Large intestine (tissue), 3 donors: ENCODE measurements at regions not wholly inside any gene's neighbourhood (a gene's known extent, or its start where the extent isn't known, plus 50 kb on each side); places are given as distances from the start of the nearest gene placed in this dataset.

Source experiments
- DNase-seq, 2 donors: peaks; one replicate each; pipeline versions ENCODE4 v3.0.0 to v3.0.0-alpha.2; 2013
- H3K27ac ChIP-seq: one replicate; pipeline ENCODE4 v1.5.1; 2013; ENCODE audit warnings: low read length
- H3K27me3 ChIP-seq: 2 replicates; pipeline ENCODE4 v1.6.1; 2013; ENCODE audit warnings: low read length; ENCODE audit not compliant: control insufficient read depth, insufficient read depth
- H3K36me3 ChIP-seq: 2 replicates; pipeline ENCODE4 v1.6.1; 2013; ENCODE audit warnings: low read length; ENCODE audit not compliant: control insufficient read depth, insufficient read depth
- H3K4me1 ChIP-seq: one replicate; pipeline ENCODE4 v1.6.1; 2013; ENCODE audit warnings: low read length; ENCODE audit not compliant: control insufficient read depth, insufficient read depth
- H3K4me3 ChIP-seq: one replicate; pipeline ENCODE4 v1.5.1; 2013; ENCODE audit warnings: low read length
- H3K9me3 ChIP-seq: one replicate; pipeline ENCODE4 v1.6.1; 2013; ENCODE audit warnings: mild to moderate bottlenecking, low read depth, low read length, moderate library complexity; ENCODE audit not compliant: control insufficient read depth
- WGBS: methylation state at CpG from one replicate; pipeline ENCODE4 v1.1.5; 2013; ENCODE audit warnings: low lambda C conversion rate; ENCODE audit not compliant: insufficient coverage; 5-methylcytosine and 5-hydroxymethylcytosine counted together

GRCh38 chr2:122858813-122859212 lies 1103.4 kb downstream of the TSN start:
- no peaks in the 10 kb centered on the region for H3K36me3 ChIP-seq
- no peaks in the 10 kb centered on the region for H3K27me3 ChIP-seq
- WGBS, result 80% methylated on average over 1 of the region's 5 CpGs
- H3K27ac ChIP-seq, result no peak overlapping the region
- H3K4me3 ChIP-seq, result no peak overlapping the region
- no peaks in the 10 kb centered on the region for H3K4me1 ChIP-seq
- no peaks in the 10 kb centered on the region for H3K9me3 ChIP-seq
- DNase-seq, result no peak

- Histone ChIP-seq H3K9me3 (no peaks in the 10 kb centered on the region), H3K27ac (no peak overlapping the region), H3K36me3 (no peaks in the 10 kb centered on the region), H3K27me3 (no peaks in the 10 kb centered on the region), H3K4me3 (no peak overlapping the region), H3K4me1 (no peaks in the 10 kb centered on the region)
- no peak for DNase-seq
- WGBS, result 100% methylated on average over 2 of the region's 9 CpGs
Observed at GRCh38 chr2:122859260-122859659, 1103.8 kb downstream of the TSN start.

GRCh38 chr2:122863532-122863931 lies 1108.1 kb downstream of the TSN start:
- H3K27me3 ChIP-seq, result no peaks in the 10 kb centered on the region
- WGBS, result no CpG with 5 or more reads among the region's 3 CpGs
- H3K4me1 ChIP-seq, result no peaks in the 10 kb centered on the region
- H3K9me3 ChIP-seq, result no peaks in the 10 kb centered on the region
- no peaks in the 10 kb centered on the region for H3K36me3 ChIP-seq
- H3K4me3 ChIP-seq, result no peak overlapping the region
- H3K27ac ChIP-seq, result no peak overlapping the region
- no peak for DNase-seq

- H3K27ac ChIP-seq, result no peak overlapping the region
- H3K4me3 ChIP-seq, result no peak overlapping the region
- 83% methylated on average over 1 of the region's 3 CpGs for WGBS
- no peaks in the 10 kb centered on the region for H3K27me3 ChIP-seq
- H3K9me3 ChIP-seq, result no peaks in the 10 kb centered on the region
- H3K4me1 ChIP-seq, result no peaks in the 10 kb centered on the region
- DNase-seq, result no peak
- H3K36me3 ChIP-seq, result no peaks in the 10 kb centered on the region
Observed at GRCh38 chr2:122864728-122865127, 1109.3 kb downstream of the TSN start.

- H3K4me3 ChIP-seq, result no peak overlapping the region
- H3K27me3 ChIP-seq, result no peaks in the 10 kb centered on the region
- no peaks in the 10 kb centered on the region for H3K4me1 ChIP-seq
- no peak overlapping the region for H3K27ac ChIP-seq
- no peaks in the 10 kb centered on the region for H3K36me3 ChIP-seq
- DNase-seq, result no peak
- no peaks in the 10 kb centered on the region for H3K9me3 ChIP-seq
Observed at GRCh38 chr2:122866095-122866494, 1110.6 kb downstream of the TSN start.

GRCh38 chr2:122867941-122868340 lies 1112.5 kb downstream of the TSN start:
- Histone ChIP-seq H3K4me3 (no peak overlapping the region), H3K27ac (no peak overlapping the region), H3K27me3 (no peaks in the 10 kb centered on the region), H3K36me3 (no peaks in the 10 kb centered on the region), H3K4me1 (no peaks in the 10 kb centered on the region), H3K9me3 (no peaks in the 10 kb centered on the region)
- DNase-seq, result no peak
- no CpG with 5 or more reads among the region's 3 CpGs for WGBS

- H3K27ac ChIP-seq, result no peak overlapping the region
- H3K9me3 ChIP-seq, result no peaks in the 10 kb centered on the region
- H3K4me3 ChIP-seq, result no peak overlapping the region
- no peaks in the 10 kb centered on the region for H3K36me3 ChIP-seq
- 100% methylated on average over 2 of the region's 6 CpGs for WGBS
- H3K27me3 ChIP-seq, result no peaks in the 10 kb centered on the region
- DNase-seq, result no peak
- no peaks in the 10 kb centered on the region for H3K4me1 ChIP-seq
Observed at GRCh38 chr2:122868646-122869275, 1113.3 kb downstream of the TSN start.

GRCh38 chr2:122873951-122874350 lies 1118.5 kb downstream of the TSN start:
- H3K36me3 ChIP-seq, result no peaks in the 10 kb centered on the region
- H3K4me1 ChIP-seq, result no peaks in the 10 kb centered on the region
- H3K27me3 ChIP-seq, result no peaks in the 10 kb centered on the region
- WGBS, result no CpG with 5 or more reads among the region's 2 CpGs
- no peaks in the 10 kb centered on the region for H3K9me3 ChIP-seq
- no peak overlapping the region for H3K27ac ChIP-seq
- no peak for DNase-seq
- H3K4me3 ChIP-seq, result no peak overlapping the region

GRCh38 chr2:122875091-122875865 lies 1119.8 kb downstream of the TSN start:
- Histone ChIP-seq H3K36me3 (no peaks in the 10 kb centered on the region), H3K9me3 (no peaks in the 10 kb centered on the region), H3K4me1 (no peaks in the 10 kb centered on the region), H3K4me3 (no peak overlapping the region), H3K27me3 (no peaks in the 10 kb centered on the region), H3K27ac (no peak overlapping the region)
- DNase-seq, result no peak
- WGBS, result no CpG with 5 or more reads among the region's 5 CpGs

- Histone ChIP-seq H3K36me3 (no peaks in the 10 kb centered on the region), H3K4me1 (no peaks in the 10 kb centered on the region), H3K27me3 (no peaks in the 10 kb centered on the region), H3K27ac (no peak overlapping the region), H3K9me3 (no peaks in the 10 kb centered on the region), H3K4me3 (no peak overlapping the region)
- 40% methylated on average over 1 of the region's 5 CpGs for WGBS
- DNase-seq, result no peak
Observed at GRCh38 chr2:122883849-122884248, 1128.4 kb downstream of the TSN start.

- Histone ChIP-seq H3K27ac (no peak overlapping the region), H3K4me1 (no peaks in the 10 kb centered on the region), H3K36me3 (no peaks in the 10 kb centered on the region), H3K27me3 (no peaks in the 10 kb centered on the region), H3K9me3 (no peaks in the 10 kb centered on the region), H3K4me3 (no peak overlapping the region)
- DNase-seq, result no peak
- no CpG with 5 or more reads among the region's 3 CpGs for WGBS
Observed at GRCh38 chr2:122884889-122885288, 1129.4 kb downstream of the TSN start.
